Right atrium auricular region (tissue), 2 donors: ENCODE measurements at regions not wholly inside any gene's neighbourhood (a gene's known extent, or its start where the extent isn't known, plus 50 kb on each side); places are given as distances from the start of the nearest gene placed in this dataset.

Source experiments
- DNase-seq: peaks from one replicate; pipeline ENCODE4 v3.0.0-alpha.2; 2019; ENCODE audit warnings: low spot score
- H3K27ac ChIP-seq, 2 donors: fragments of 200-600 bp; sonication (generic); 1 replicate in 1 of 2; 2 replicates in 1 of 2; pipeline ENCODE4 v1.5.1; 2016 to 2019
- H3K27me3 ChIP-seq, 2 donors: fragments of 200-600 bp; sonication (generic); one replicate each; pipeline versions ENCODE4 v1.5.1 to v1.6.0; 2017 to 2019
- H3K36me3 ChIP-seq: fragments of 200-600 bp; sonication (generic); one replicate; pipeline ENCODE4 v1.5.1; 2016
- H3K4me1 ChIP-seq, 2 donors: fragments of 200-600 bp; sonication (generic); one replicate each; pipeline versions ENCODE4 v1.5.1 to v1.6.0; 2017 to 2019
- H3K4me3 ChIP-seq, 2 donors: fragments of 200-600 bp; sonication (generic); 1 replicate in 1 of 2; 2 replicates in 1 of 2; pipeline ENCODE4 v1.5.1; 2017 to 2019; ENCODE audit warnings: mild to moderate bottlenecking in 1 of 2, moderate library complexity in 1 of 2
- H3K9me3 ChIP-seq, 2 donors: fragments of 200-600 bp; sonication (generic); one replicate each; pipeline ENCODE4 v1.5.1; 2019
- CTCF ChIP-seq, 2 donors: fragments of 200-600 bp; sonication (generic); IDR thresholded peaks; one replicate each; pipeline ENCODE4 v1.5.1; 2019; ENCODE audit warnings: antibody characterized with exemption in 2 of 2

GRCh38 chr19:31727536-31727935, 378.3 kb upstream of the TSHZ3 start:
- H3K4me3 ChIP-seq, result no peak overlapping the region
- DNase-seq, result no peak
- no peaks in the 10 kb centered on the region for H3K9me3 ChIP-seq
- TF ChIP-seq CTCF (IDR thresholded peaks at IDR 0.05), result no peak
- no peaks in the 10 kb centered on the region for H3K4me1 ChIP-seq
- H3K27me3 ChIP-seq, result no peaks in the 10 kb centered on the region
- no peaks in the 10 kb centered on the region for H3K36me3 ChIP-seq
- H3K27ac ChIP-seq, result no peak overlapping the region

- Histone ChIP-seq H3K4me1 (no peaks in the 10 kb centered on the region), H3K9me3 (no peaks in the 10 kb centered on the region), H3K27ac (no peak overlapping the region), H3K36me3 (no peaks in the 10 kb centered on the region), H3K27me3 (no peaks in the 10 kb centered on the region), H3K4me3 (no peak overlapping the region)
- TF ChIP-seq CTCF (IDR thresholded peaks at IDR 0.05), result no peak
- no peak for DNase-seq
These were observed 381.0 kb upstream of the TSHZ3 start for GRCh38 chr19:31730270-31730669.

- no peak for TF ChIP-seq CTCF (IDR thresholded peaks at IDR 0.05)
These were observed 384.4 kb upstream of the TSHZ3 start for GRCh38 chr19:31733591-31733990.

GRCh38 chr19:31742249-31742648, 393.0 kb upstream of the TSHZ3 start:
- no peak overlapping the region for H3K27ac ChIP-seq
- H3K4me1 ChIP-seq, result no peaks in the 10 kb centered on the region
- no peaks in the 10 kb centered on the region for H3K9me3 ChIP-seq
- no peaks in the 10 kb centered on the region for H3K36me3 ChIP-seq
- no peaks in the 10 kb centered on the region for H3K27me3 ChIP-seq
- no peak for TF ChIP-seq CTCF (IDR thresholded peaks at IDR 0.05)
- no peak overlapping the region for H3K4me3 ChIP-seq
- no peak for DNase-seq

More at GRCh38 chr19:31733591-31733990, 384.4 kb upstream of the TSHZ3 start:
- H3K9me3 ChIP-seq, result no peaks in the 10 kb centered on the region
- no peak overlapping the region for H3K27ac ChIP-seq
- no peak for DNase-seq
- no peaks in the 10 kb centered on the region for H3K4me1 ChIP-seq
- H3K4me3 ChIP-seq, result no peak overlapping the region
- no peaks in the 10 kb centered on the region for H3K36me3 ChIP-seq
- no peaks in the 10 kb centered on the region for H3K27me3 ChIP-seq

- Histone ChIP-seq H3K4me3 (no peak overlapping the region), H3K27ac (no peak overlapping the region), H3K9me3 (no peaks in the 10 kb centered on the region), H3K36me3 (no peaks in the 10 kb centered on the region), H3K27me3 (no peaks in the 10 kb centered on the region), H3K4me1 (no peaks in the 10 kb centered on the region)
- TF ChIP-seq CTCF (IDR thresholded peaks at IDR 0.05), result no peak
- DNase-seq, result no peak
These were observed 396.5 kb upstream of the TSHZ3 start for GRCh38 chr19:31745731-31746130.

- H3K27ac ChIP-seq, result no peak overlapping the region
- H3K36me3 ChIP-seq, result no peaks in the 10 kb centered on the region
- no peak overlapping the region for H3K4me3 ChIP-seq
- no peaks in the 10 kb centered on the region for H3K4me1 ChIP-seq
- no peaks in the 10 kb centered on the region for H3K27me3 ChIP-seq
- TF ChIP-seq CTCF (IDR thresholded peaks at IDR 0.05), result no peak
- H3K9me3 ChIP-seq, result no peaks in the 10 kb centered on the region
- DNase-seq, result no peak
These were observed 400.0 kb upstream of the TSHZ3 start for GRCh38 chr19:31749231-31749630.
